Astrocyte of the cerebellum (primary cell): ENCODE measurements at regions not wholly inside any gene's neighbourhood (a gene's known extent, or its start where the extent isn't known, plus 50 kb on each side); places are given as distances from the start of the nearest gene placed in this dataset.

Experiments
- DNase-seq: peaks from one replicate; pipeline ENCODE4 v3.0.0-alpha.2; 2011; ENCODE audit warnings: low read depth
- H3K4me3 ChIP-seq: 2 replicates; pipeline ENCODE4 v1.5.1; 2011; ENCODE audit warnings: mild to moderate bottlenecking, low read depth, low read length, moderate library complexity
- CTCF ChIP-seq: IDR thresholded peaks from 2 replicates; pipeline ENCODE4 v1.5.1; 2012; ENCODE audit warnings: low read length, low read depth, moderate library complexity, mild to moderate bottlenecking; ENCODE audit errors: missing control alignments
- in situ Hi-C: cut with HindIII; loops from 2 replicates; pipeline ENCODE4 v1.10.0; 2017; ENCODE audit warnings: low sequenced_read_pairs

- DNase-seq, result no peak
- no peak for TF ChIP-seq CTCF
- in situ Hi-C loops, result no loop called here
- no peak overlapping the region for H3K4me3 ChIP-seq
Measured at GRCh38 chr16:8204769-8205168, 385.5 kb downstream of the TMEM114 start.

- in situ Hi-C loops, result no loop called here
- TF ChIP-seq CTCF, result no peak
- no peak overlapping the region for H3K4me3 ChIP-seq
- DNase-seq, result no peak
Measured at GRCh38 chr16:8204096-8204495, 386.2 kb downstream of the TMEM114 start.

GRCh38 chr16:8203101-8203500 lies 387.2 kb downstream of the TMEM114 start:
- DNase-seq, result no peak
- H3K4me3 ChIP-seq, result no peak overlapping the region
- TF ChIP-seq CTCF, result no peak
- in situ Hi-C loops, result no loop called here

- DNase-seq, result no peak
- in situ Hi-C loops, result no loop called here
- no peak overlapping the region for H3K4me3 ChIP-seq
- no peak for TF ChIP-seq CTCF
Measured at GRCh38 chr16:8200839-8201238, 389.5 kb downstream of the TMEM114 start.

GRCh38 chr16:8199390-8199789 lies 390.9 kb downstream of the TMEM114 start:
- in situ Hi-C loops, result no loop called here
- no peak for TF ChIP-seq CTCF

GRCh38 chr16:8194794-8195193 lies 395.5 kb downstream of the TMEM114 start:
- H3K4me3 ChIP-seq, result no peak overlapping the region
- in situ Hi-C loops, result no loop called here
- DNase-seq, result no peak
- TF ChIP-seq CTCF, result no peak

More at GRCh38 chr16:8199390-8199789, 390.9 kb downstream of the TMEM114 start:
- no peak for DNase-seq
- H3K4me3 ChIP-seq, result no peak overlapping the region

DNA sequence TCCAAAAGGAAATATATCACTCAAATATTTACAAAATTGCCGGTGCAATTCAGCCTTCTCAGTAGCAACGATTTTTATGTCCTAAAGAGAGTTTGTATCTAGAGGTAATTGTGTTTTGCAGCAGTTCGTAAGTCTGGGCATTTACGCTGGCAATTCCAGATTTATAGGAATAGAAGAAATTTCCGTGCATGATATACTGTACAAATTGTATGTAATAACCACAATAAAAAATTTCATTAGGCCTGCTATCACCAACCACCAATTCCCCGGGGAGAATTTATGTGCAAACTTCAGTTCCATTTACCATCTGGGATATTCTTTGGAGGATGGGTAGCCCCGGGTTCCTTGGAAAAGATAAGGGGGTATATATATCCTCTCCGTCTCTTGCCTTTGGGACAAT lies 401.5 kb downstream of the TMEM114 start:
- no peak for DNase-seq
- in situ Hi-C loops, result no loop called here
- no peak for TF ChIP-seq CTCF
- no peak overlapping the region for H3K4me3 ChIP-seq
